ENCODE measurements at regions not wholly inside any gene's neighbourhood (a gene's known extent, or its start where the extent isn't known, plus 50 kb on each side); places are given as distances from the start of the nearest gene placed in this dataset.

DNA sequence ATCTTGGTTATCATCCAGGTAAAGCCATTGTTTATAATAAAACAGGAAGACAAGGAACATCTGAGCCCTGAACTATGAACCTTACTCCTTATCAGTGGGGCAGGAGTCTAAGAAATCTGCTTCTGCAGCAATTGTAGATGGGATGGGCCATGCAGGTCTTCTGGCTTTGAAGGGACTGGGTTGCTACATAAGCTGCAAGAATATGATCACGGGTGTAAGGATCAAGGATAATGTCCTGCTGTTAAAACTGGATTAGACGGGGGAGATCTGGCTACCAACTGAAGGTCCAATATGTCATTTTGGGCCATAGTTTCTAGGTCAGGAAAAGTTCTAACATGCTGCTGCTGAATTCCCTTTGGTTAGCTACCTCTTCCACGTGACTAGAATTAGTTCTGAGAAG lies 1363.4 kb upstream of the CELF2 start:
- 79% methylated on average over 3 of the region's 3 CpGs for WGBS
- no peaks in the 10 kb centered on the region for H3K27me3 ChIP-seq (ENCODE audit: control insufficient read depth in 4 of 4, insufficient read depth in 4 of 4, low read length in 3 of 4)
- DNase-seq (ENCODE audit: low spot score): no peak
- H3K27ac ChIP-seq (ENCODE audit: low read depth in 1 of 2, low read length in 2 of 2): no peak overlapping the region
- TF ChIP-seq FOXA1 (IDR thresholded peaks at IDR 0.05) (no peak), FOXA2 (IDR thresholded peaks at IDR 0.05) (no peak), TAF1 (conservative IDR thresholded peaks at IDR 0.05) (no peak), EGR1 (IDR thresholded peaks at IDR 0.05; ENCODE audit: low read depth in 2 of 2) (no peak), RAD21 (IDR thresholded peaks at IDR 0.05) (no peak), HNF4G (IDR thresholded peaks at IDR 0.05) (no peak), JUND (IDR thresholded peaks at IDR 0.05) (no peak), HNF4A (conservative IDR thresholded peaks at IDR 0.05) (no peak)
- TF ChIP-seq, protein P1, sequence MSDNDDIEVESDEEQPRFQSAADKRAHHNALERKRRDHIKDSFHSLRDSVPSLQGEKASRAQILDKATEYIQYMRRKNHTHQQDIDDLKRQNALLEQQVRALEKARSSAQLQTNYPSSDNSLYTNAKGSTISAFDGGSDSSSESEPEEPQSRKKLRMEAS (IDR thresholded peaks at IDR 0.05): no peak
- TF ChIP-seq, protein P2, sequence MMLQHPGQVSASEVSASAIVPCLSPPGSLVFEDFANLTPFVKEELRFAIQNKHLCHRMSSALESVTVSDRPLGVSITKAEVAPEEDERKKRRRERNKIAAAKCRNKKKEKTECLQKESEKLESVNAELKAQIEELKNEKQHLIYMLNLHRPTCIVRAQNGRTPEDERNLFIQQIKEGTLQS (IDR thresholded peaks at IDR 0.05): no peak
- TF ChIP-seq, protein P3, sequence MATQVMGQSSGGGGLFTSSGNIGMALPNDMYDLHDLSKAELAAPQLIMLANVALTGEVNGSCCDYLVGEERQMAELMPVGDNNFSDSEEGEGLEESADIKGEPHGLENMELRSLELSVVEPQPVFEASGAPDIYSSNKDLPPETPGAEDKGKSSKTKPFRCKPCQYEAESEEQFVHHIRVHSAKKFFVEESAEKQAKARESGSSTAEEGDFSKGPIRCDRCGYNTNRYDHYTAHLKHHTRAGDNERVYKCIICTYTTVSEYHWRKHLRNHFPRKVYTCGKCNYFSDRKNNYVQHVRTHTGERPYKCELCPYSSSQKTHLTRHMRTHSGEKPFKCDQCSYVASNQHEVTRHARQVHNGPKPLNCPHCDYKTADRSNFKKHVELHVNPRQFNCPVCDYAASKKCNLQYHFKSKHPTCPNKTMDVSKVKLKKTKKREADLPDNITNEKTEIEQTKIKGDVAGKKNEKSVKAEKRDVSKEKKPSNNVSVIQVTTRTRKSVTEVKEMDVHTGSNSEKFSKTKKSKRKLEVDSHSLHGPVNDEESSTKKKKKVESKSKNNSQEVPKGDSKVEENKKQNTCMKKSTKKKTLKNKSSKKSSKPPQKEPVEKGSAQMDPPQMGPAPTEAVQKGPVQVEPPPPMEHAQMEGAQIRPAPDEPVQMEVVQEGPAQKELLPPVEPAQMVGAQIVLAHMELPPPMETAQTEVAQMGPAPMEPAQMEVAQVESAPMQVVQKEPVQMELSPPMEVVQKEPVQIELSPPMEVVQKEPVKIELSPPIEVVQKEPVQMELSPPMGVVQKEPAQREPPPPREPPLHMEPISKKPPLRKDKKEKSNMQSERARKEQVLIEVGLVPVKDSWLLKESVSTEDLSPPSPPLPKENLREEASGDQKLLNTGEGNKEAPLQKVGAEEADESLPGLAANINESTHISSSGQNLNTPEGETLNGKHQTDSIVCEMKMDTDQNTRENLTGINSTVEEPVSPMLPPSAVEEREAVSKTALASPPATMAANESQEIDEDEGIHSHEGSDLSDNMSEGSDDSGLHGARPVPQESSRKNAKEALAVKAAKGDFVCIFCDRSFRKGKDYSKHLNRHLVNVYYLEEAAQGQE (IDR thresholded peaks at IDR 0.05): no peak
- TF ChIP-seq, protein P4, sequence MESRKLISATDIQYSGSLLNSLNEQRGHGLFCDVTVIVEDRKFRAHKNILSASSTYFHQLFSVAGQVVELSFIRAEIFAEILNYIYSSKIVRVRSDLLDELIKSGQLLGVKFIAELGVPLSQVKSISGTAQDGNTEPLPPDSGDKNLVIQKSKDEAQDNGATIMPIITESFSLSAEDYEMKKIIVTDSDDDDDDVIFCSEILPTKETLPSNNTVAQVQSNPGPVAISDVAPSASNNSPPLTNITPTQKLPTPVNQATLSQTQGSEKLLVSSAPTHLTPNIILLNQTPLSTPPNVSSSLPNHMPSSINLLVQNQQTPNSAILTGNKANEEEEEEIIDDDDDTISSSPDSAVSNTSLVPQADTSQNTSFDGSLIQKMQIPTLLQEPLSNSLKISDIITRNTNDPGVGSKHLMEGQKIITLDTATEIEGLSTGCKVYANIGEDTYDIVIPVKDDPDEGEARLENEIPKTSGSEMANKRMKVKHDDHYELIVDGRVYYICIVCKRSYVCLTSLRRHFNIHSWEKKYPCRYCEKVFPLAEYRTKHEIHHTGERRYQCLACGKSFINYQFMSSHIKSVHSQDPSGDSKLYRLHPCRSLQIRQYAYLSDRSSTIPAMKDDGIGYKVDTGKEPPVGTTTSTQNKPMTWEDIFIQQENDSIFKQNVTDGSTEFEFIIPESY (IDR thresholded peaks at IDR 0.05): no peak
- no peak overlapping the region for H3K9ac ChIP-seq (ENCODE audit: low read depth in 1 of 2, low read length in 2 of 2)
- no peaks in the 10 kb centered on the region for H3K9me3 ChIP-seq (ENCODE audit: control insufficient read depth in 4 of 4, low read length in 3 of 4)
- H3K36me3 ChIP-seq (ENCODE audit: control insufficient read depth in 4 of 4, insufficient read depth in 3 of 4, low read depth in 1 of 4, low read length in 3 of 4): no peaks in the 10 kb centered on the region
- no peaks in the 10 kb centered on the region for H3K4me1 ChIP-seq (ENCODE audit: control insufficient read depth in 4 of 4, insufficient read depth in 4 of 4, low read length in 3 of 4)
- H3K4me3 ChIP-seq (ENCODE audit: low read depth in 1 of 3, low read length in 3 of 3): no peak overlapping the region

DNA sequence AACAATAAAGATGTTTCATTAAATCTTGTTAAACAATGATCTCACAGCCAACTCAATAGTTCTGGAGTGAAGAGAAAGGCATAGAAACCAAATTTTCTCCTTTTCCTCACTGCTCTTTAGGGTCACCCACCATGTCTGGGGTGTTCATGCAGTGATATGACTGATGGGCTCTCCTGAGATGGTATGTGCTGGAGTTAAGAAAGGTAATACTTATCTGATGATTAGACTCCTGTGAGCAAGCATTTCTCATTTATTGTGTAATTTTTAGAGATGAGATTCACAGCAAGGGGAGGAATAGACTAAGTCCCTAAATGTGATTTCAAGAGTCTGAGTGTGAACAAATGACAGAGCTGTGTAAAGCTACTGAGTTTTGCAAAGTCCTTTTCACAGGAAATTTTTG lies 1361.3 kb upstream of the CELF2 start:
- Histone ChIP-seq H3K9ac (ENCODE audit: low read depth in 1 of 2, low read length in 2 of 2) (no peak overlapping the region), H3K27me3 (ENCODE audit: control insufficient read depth in 4 of 4, insufficient read depth in 4 of 4, low read length in 3 of 4) (no peaks in the 10 kb centered on the region), H3K9me3 (ENCODE audit: control insufficient read depth in 4 of 4, low read length in 3 of 4) (no peaks in the 10 kb centered on the region), H3K4me3 (ENCODE audit: low read depth in 1 of 3, low read length in 3 of 3) (no peak overlapping the region), H3K4me1 (ENCODE audit: control insufficient read depth in 4 of 4, insufficient read depth in 4 of 4, low read length in 3 of 4) (no peaks in the 10 kb centered on the region), H3K27ac (ENCODE audit: low read depth in 1 of 2, low read length in 2 of 2) (no peak overlapping the region), H3K36me3 (ENCODE audit: control insufficient read depth in 4 of 4, insufficient read depth in 3 of 4, low read depth in 1 of 4, low read length in 3 of 4) (no peaks in the 10 kb centered on the region)
- no peak for DNase-seq (ENCODE audit: low spot score)
- TF ChIP-seq FOXA2 (IDR thresholded peaks at IDR 0.05) (no peak), HNF4G (IDR thresholded peaks at IDR 0.05) (no peak), RAD21 (IDR thresholded peaks at IDR 0.05) (no peak), JUND (IDR thresholded peaks at IDR 0.05) (no peak), SP1 (IDR thresholded peaks at IDR 0.05) (no peak), NR2F2 (IDR thresholded peaks at IDR 0.05) (no peak), FOXA1 (IDR thresholded peaks at IDR 0.05) (no peak)
- TF ChIP-seq, protein P5, sequence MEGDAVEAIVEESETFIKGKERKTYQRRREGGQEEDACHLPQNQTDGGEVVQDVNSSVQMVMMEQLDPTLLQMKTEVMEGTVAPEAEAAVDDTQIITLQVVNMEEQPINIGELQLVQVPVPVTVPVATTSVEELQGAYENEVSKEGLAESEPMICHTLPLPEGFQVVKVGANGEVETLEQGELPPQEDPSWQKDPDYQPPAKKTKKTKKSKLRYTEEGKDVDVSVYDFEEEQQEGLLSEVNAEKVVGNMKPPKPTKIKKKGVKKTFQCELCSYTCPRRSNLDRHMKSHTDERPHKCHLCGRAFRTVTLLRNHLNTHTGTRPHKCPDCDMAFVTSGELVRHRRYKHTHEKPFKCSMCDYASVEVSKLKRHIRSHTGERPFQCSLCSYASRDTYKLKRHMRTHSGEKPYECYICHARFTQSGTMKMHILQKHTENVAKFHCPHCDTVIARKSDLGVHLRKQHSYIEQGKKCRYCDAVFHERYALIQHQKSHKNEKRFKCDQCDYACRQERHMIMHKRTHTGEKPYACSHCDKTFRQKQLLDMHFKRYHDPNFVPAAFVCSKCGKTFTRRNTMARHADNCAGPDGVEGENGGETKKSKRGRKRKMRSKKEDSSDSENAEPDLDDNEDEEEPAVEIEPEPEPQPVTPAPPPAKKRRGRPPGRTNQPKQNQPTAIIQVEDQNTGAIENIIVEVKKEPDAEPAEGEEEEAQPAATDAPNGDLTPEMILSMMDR (IDR thresholded peaks at IDR 0.05; ENCODE audit: low read depth, low read length, missing input control): no peak
- TF ChIP-seq, protein P3 (IDR thresholded peaks at IDR 0.05): no peak
- TF ChIP-seq, protein P4 (IDR thresholded peaks at IDR 0.05): no peak
